A549 (cell line): ENCODE measurements at regions not wholly inside any gene's neighbourhood (a gene's known extent, or its start where the extent isn't known, plus 50 kb on each side); places are given as distances from the start of the nearest gene placed in this dataset.
"Not testable (repeated sequence)": the region's sequence is repeated elsewhere in the genome, so short reads cannot be mapped to it uniquely, and the experiment has no call there.

Source experiments
- CBX8 ChIP-seq: fragments of 200-600 bp; sonication (generic); IDR thresholded peaks from 2 replicates; pipeline ENCODE4 v1.6.1; 2016
- CHD4 ChIP-seq: fragments of 200-600 bp; sonication (generic); IDR thresholded peaks from 2 replicates; pipeline ENCODE4 v1.6.1; 2016; ENCODE audit warnings: antibody characterized with exemption, mild to moderate bottlenecking, borderline replicate concordance
- EP300 ChIP-seq, 2 experiments: fragments of >200 bp; sonication (Bioruptor Twin); formaldehyde crosslinking; IDR thresholded peaks; 2 replicates in 1 of 2; 3 replicates in 1 of 2; pipeline ENCODE4 v1.6.1; 2016 to 2017
- HMGXB4 ChIP-seq: fragments of 250-450 bp; sonication (Bioruptor Pico); IDR thresholded peaks from 2 replicates; pipeline ENCODE4 v1.5.0; 2021; ENCODE audit warnings: mild to moderate bottlenecking, moderate library complexity, borderline replicate concordance
- KDM1A ChIP-seq: fragments of 200-600 bp; sonication (generic); IDR thresholded peaks from 2 replicates; pipeline ENCODE4 v1.6.1; 2016; ENCODE audit warnings: low read depth, mild to moderate bottlenecking
- POLR2A ChIP-seq: IDR thresholded peaks from 2 replicates; pipeline ENCODE4 v1.6.1; 2012; ENCODE audit warnings: mild to moderate bottlenecking, low read length
- POLR2AphosphoS2 ChIP-seq: conservative IDR thresholded peaks from 2 replicates; pipeline ENCODE4 v1.6.1; 2012; ENCODE audit warnings: low read length, improper control_type of control experiment, inconsistent platforms
- SMC3 ChIP-seq: fragments of >200 bp; sonication (Bioruptor Twin); formaldehyde crosslinking; IDR thresholded peaks from 3 replicates; pipeline ENCODE4 v1.6.1; 2018; ENCODE audit warnings: inconsistent platforms
- ZFP36 ChIP-seq: fragments of 450-650 bp; IDR thresholded peaks from 2 replicates; pipeline ENCODE4 v1.6.1; 2014; ENCODE audit warnings: borderline replicate concordance; ENCODE audit not compliant: partially characterized antibody
- TF ChIP-seq, protein P1 (sequence below): fragments of >200 bp; sonication (Bioruptor Twin); formaldehyde crosslinking; IDR thresholded peaks from 3 replicates; pipeline ENCODE4 v1.5.1; 2016
- TF ChIP-seq, protein P2 (sequence below): IDR thresholded peaks from 2 replicates; pipeline ENCODE4 v1.6.1; 2012; ENCODE audit warnings: low read depth, borderline replicate concordance

- TF ChIP-seq EP300 (IDR thresholded peaks at IDR 0.05); CHD4; SMC3; CBX8; POLR2A; KDM1A; HMGXB4 (CRISPR knock-in tag); ZFP36; POLR2AphosphoS2: not testable (repeated sequence)
- TF ChIP-seq, protein P1, sequence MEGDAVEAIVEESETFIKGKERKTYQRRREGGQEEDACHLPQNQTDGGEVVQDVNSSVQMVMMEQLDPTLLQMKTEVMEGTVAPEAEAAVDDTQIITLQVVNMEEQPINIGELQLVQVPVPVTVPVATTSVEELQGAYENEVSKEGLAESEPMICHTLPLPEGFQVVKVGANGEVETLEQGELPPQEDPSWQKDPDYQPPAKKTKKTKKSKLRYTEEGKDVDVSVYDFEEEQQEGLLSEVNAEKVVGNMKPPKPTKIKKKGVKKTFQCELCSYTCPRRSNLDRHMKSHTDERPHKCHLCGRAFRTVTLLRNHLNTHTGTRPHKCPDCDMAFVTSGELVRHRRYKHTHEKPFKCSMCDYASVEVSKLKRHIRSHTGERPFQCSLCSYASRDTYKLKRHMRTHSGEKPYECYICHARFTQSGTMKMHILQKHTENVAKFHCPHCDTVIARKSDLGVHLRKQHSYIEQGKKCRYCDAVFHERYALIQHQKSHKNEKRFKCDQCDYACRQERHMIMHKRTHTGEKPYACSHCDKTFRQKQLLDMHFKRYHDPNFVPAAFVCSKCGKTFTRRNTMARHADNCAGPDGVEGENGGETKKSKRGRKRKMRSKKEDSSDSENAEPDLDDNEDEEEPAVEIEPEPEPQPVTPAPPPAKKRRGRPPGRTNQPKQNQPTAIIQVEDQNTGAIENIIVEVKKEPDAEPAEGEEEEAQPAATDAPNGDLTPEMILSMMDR, result not testable (repeated sequence)
- TF ChIP-seq, protein P2, sequence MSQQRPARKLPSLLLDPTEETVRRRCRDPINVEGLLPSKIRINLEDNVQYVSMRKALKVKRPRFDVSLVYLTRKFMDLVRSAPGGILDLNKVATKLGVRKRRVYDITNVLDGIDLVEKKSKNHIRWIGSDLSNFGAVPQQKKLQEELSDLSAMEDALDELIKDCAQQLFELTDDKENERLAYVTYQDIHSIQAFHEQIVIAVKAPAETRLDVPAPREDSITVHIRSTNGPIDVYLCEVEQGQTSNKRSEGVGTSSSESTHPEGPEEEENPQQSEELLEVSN, result not testable (repeated sequence)
Measured at GRCh38 chr13:50256536-50257321, 241.5 kb downstream of the KCNRG start.
